Activated B cell treated with CpG ODN at 0.5 μM for 24 hours (primary cell): ENCODE measurements at regions not wholly inside any gene's neighbourhood (a gene's known extent, or its start where the extent isn't known, plus 50 kb on each side); places are given as distances from the start of the nearest gene placed in this dataset.

Experiments used
- ATAC-seq: fragments of 200-7000 bp; cut with Tn5 transposase; one replicate; pipeline ENCODE4 v1.10.0; 2021; ENCODE audit warnings: low read depth, mild to moderate bottlenecking, moderate library complexity
- CTCF ChIA-PET: fragments of 350-600 bp; sonication (Branson Sonifier 250); formaldehyde crosslinking; loops from one replicate; lab custom pipeline; 2021; ENCODE audit warnings: antibody characterized with exemption; lab: Charles Lee
- POLR2A ChIA-PET: fragments of 350-600 bp; sonication (Branson Sonifier 250); formaldehyde crosslinking; loops from one replicate; lab custom pipeline; 2021; ENCODE audit warnings: antibody characterized with exemption; lab: Charles Lee
- DNase-seq: peaks from one replicate; pipeline ENCODE4 v3.0.0; 2022
- H3K27ac Mint-ChIP-seq: one replicate; pipeline ENCODE4 v1.8.0; 2020; ENCODE audit warnings: mixed read lengths
- H3K27me3 Mint-ChIP-seq: one replicate; pipeline ENCODE4 v1.8.0; 2021; ENCODE audit warnings: mixed read lengths
- H3K36me3 Mint-ChIP-seq: one replicate; pipeline ENCODE4 v1.8.0; 2021; ENCODE audit warnings: low read depth, mixed read lengths
- H3K4me1 Mint-ChIP-seq: one replicate; pipeline ENCODE4 v1.8.0; 2021; ENCODE audit warnings: mixed read lengths
- H3K4me3 Mint-ChIP-seq: one replicate; pipeline ENCODE4 v1.8.0; 2020; ENCODE audit warnings: mild to moderate bottlenecking, mixed read lengths
- H3K9me3 Mint-ChIP-seq: one replicate; pipeline ENCODE4 v1.8.0; 2020; ENCODE audit warnings: mixed read lengths
- intact Hi-C: fragments of 100-400 bp; cut with micrococcal nuclease; formaldehyde crosslinking; loops from one replicate; pipeline ENCODE4 v1.15.1; 2024
- TF ChIP-seq, protein P1 (sequence below): fragments of 200-600 bp; IDR thresholded peaks from one replicate; pipeline ENCODE4 v1.8.0; 2022; ENCODE audit warnings: antibody characterized with exemption, mild to moderate bottlenecking

DNA sequence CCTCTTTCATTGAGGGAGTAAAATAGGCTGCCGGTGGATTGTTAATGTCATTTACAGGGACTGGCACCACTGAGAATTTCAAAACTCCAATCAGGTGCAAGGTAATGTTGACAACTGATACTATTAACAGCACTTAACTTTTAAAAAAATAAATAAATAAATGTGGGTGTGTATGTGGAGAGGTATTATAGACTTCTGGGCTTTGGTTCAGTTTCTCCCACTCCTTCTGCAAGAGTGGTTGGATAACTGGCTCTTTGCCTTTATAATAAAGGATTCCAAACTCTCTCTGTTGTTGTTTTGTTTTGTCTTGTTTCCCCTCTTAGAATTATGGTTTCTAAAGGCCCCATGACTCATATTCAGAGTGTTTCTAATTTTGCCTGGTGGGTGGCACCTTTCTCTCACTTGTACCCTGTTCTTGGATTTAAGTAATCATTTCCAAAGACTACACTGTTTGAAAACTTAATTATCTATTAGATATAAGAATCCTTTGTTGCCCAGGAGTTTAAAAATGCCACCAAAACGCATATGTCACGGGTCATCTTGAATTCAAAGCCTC is 151.6 kb upstream of the ARID2 start:
- CTCF ChIA-PET, result no interaction called here
- Mint-ChIP-seq H3K4me1 (peaks cover 44% of the 10 kb centered on the region), H3K9me3 (peaks cover 5% of the 10 kb centered on the region), H3K4me3 (no peak overlapping the region), H3K27ac (no peak overlapping the region), H3K27me3 (no peaks in the 10 kb centered on the region), H3K36me3 (no peaks in the 10 kb centered on the region)
- POLR2A ChIA-PET, result interaction anchor here (0.6 kb wide), 1 partner anchor 637 kb away, joined by 3 read pairs; no protein-coding TSS in a partner anchor
- TF ChIP-seq, protein P1, sequence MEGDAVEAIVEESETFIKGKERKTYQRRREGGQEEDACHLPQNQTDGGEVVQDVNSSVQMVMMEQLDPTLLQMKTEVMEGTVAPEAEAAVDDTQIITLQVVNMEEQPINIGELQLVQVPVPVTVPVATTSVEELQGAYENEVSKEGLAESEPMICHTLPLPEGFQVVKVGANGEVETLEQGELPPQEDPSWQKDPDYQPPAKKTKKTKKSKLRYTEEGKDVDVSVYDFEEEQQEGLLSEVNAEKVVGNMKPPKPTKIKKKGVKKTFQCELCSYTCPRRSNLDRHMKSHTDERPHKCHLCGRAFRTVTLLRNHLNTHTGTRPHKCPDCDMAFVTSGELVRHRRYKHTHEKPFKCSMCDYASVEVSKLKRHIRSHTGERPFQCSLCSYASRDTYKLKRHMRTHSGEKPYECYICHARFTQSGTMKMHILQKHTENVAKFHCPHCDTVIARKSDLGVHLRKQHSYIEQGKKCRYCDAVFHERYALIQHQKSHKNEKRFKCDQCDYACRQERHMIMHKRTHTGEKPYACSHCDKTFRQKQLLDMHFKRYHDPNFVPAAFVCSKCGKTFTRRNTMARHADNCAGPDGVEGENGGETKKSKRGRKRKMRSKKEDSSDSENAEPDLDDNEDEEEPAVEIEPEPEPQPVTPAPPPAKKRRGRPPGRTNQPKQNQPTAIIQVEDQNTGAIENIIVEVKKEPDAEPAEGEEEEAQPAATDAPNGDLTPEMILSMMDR, result no peak
- DNase-seq, result no peak
- no peak for ATAC-seq
- intact Hi-C loops, result loop anchor here (1.0 to 10.0 kb wide), 4 partner anchors 33 to 363 kb away; partner anchors contain the start of gene ANO6

DNA sequence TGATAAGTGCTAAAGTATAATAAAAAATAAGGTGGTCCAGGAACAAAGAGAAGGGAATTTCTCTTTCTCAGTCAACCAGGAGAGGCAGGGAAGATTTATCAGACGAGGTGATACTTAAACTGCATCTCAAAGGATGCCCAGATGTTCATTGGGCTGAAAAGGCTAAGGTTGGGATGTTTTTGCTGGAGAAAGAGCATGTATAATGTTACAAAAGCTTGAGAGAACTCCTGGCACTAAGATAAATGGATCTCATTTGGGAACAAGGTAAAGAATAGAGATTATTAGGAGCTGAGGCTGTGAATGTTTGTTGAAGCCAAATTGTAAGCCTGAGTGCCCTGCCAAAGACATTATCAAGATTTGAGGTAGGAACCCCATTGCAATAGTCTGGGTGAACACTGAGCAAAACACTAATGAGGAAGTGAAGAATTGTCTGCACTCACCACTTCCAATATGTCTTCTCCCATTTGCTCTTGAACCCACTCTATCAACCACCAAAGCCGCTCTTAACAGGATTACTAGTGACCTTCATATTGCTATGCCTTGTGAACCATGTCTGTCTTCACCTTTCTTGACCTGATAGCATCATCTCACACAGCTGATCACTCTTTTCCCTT is 149.0 kb upstream of the ARID2 start:
- CTCF ChIA-PET, result interaction anchor here (1.1 kb wide), 1 partner anchor 33 kb away, joined by 3 read pairs; no protein-coding TSS in a partner anchor
- Mint-ChIP-seq H3K4me1 (peaks cover 31% of the 10 kb centered on the region), H3K4me3 (no peak overlapping the region), H3K27me3 (no peaks in the 10 kb centered on the region), H3K27ac (no peak overlapping the region), H3K9me3 (peaks cover 5% of the 10 kb centered on the region), H3K36me3 (no peaks in the 10 kb centered on the region)
- TF ChIP-seq, protein P1, result no peak
- POLR2A ChIA-PET, result no interaction called here
- DNase-seq, result no peak
- no peak for ATAC-seq
- intact Hi-C loops, result no loop called here

DNA sequence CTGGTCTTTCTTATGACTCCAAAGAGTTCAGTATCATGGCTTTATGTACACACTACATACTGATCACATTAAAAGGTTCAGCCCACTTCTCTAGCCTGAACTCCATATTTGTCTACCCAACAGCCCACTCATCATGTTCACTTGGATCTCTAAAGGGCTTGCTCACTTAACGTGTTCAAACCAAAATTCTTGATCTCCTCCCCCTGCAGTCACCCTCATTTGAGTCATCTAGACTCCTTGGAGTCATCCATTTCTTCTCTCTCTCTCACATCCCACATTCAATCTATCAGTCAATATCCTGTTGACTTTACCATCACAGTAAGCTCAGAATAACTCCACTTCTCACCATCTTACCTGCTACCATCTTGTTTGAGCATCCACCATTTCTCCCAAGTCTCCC is 148.4 kb upstream of the ARID2 start:
- Mint-ChIP-seq H3K27ac (no peak overlapping the region), H3K36me3 (no peaks in the 10 kb centered on the region), H3K4me3 (no peak overlapping the region), H3K27me3 (no peaks in the 10 kb centered on the region), H3K9me3 (peaks cover 5% of the 10 kb centered on the region), H3K4me1 (peaks cover 24% of the 10 kb centered on the region)
- CTCF ChIA-PET, result no interaction called here
- intact Hi-C loops, result no loop called here
- POLR2A ChIA-PET, result no interaction called here
- DNase-seq (no peak), ATAC-seq (no peak)
- TF ChIP-seq, protein P1, result no peak

DNA sequence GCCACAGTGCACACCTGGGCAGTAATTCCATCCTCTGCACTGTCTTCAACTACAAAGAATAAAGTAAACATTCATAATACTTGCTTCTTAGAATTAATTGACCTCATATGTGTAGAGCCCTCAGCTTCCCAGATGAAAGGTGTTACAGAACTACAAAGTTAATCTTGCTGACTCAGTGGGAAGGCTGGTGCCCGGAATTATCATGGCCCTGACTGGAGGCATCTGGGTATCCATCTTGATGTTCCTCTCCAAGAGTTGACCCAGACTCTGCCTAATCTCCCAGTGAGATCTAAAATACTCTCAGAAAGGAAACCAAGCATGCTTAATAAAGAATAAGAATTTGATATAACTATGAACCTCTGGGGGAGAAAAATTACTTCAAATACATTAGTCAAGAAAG is 147.0 kb upstream of the ARID2 start:
- CTCF ChIA-PET, result no interaction called here
- no peak overlapping the region for H3K27ac Mint-ChIP-seq
- peaks cover 5% of the 10 kb centered on the region for H3K9me3 Mint-ChIP-seq
- intact Hi-C loops, result no loop called here
- H3K4me3 Mint-ChIP-seq, result no peak overlapping the region
- POLR2A ChIA-PET, result no interaction called here
- TF ChIP-seq, protein P1, result no peak
- ATAC-seq (no peak), DNase-seq (no peak)
- peaks cover 10% of the 10 kb centered on the region for H3K4me1 Mint-ChIP-seq
- no peaks in the 10 kb centered on the region for H3K36me3 Mint-ChIP-seq
- H3K27me3 Mint-ChIP-seq, result no peaks in the 10 kb centered on the region

DNA sequence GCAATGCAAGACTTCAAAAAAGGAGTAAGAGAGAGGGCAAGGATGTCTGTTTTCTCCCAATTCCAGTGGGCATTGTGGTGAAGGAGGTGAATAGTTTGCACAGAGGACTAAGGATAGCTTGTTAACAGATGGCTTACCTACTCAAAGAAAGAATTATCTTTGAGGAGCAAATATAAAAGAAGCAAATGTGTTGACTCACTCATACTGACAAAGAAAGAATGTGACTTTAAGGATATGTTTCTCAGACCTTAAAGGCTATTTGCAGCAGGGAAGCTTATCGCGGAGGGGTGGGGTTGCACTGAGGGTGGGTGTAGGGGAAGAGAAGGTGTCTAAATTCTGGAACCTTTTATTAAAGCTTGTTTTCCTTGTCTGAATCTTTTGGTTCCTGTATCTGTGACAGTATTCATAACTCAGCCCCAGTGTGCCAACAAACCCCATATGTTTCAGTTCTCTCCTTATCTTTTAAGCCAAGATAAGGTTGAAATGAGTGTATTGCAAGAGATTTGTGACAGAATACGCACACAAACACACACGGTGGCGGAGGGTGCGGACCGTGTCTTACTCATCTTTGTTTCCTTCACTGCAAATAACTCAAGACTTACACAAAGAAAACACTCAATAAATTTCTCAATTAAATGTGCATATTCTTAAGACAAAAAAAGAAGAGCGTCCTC is 146.4 kb upstream of the ARID2 start:
- POLR2A ChIA-PET, result no interaction called here
- DNase-seq, result no peak
- intact Hi-C loops, result no loop called here
- CTCF ChIA-PET, result no interaction called here
- no peak for ATAC-seq
- no peaks in the 10 kb centered on the region for H3K27me3 Mint-ChIP-seq
- no peak overlapping the region for H3K4me3 Mint-ChIP-seq
- peaks cover 5% of the 10 kb centered on the region for H3K4me1 Mint-ChIP-seq
- H3K36me3 Mint-ChIP-seq, result no peaks in the 10 kb centered on the region
- peaks cover 5% of the 10 kb centered on the region for H3K9me3 Mint-ChIP-seq
- TF ChIP-seq, protein P1, result no peak
- no peak overlapping the region for H3K27ac Mint-ChIP-seq
